ENCODE measurements at regions not wholly inside any gene's neighbourhood (a gene's known extent, or its start where the extent isn't known, plus 50 kb on each side); places are given as distances from the start of the nearest gene placed in this dataset.
"Not testable (repeated sequence)": the region's sequence is repeated elsewhere in the genome, so short reads cannot be mapped to it uniquely, and the experiment has no call there.

DNA sequence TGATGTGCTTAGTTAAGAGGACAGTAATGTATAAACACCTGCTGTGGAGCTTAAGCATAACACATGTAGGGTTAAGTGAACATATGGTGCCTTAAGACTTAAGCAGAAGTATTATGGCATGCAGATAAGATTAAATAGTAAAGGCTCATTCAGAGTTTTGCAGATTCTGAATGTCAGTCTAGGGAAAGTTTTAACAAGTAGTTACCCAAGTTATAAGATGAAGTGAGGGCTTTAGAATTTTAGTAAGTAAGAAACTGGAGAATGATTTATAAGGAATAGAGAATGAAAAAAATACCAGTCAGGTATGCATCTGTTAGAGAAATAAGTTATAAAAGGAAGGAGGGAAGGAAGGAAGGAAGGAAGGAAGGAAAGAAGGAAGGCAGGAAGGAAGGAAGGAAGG, 902.1 kb downstream of the TRAM1L1 start:
- Histone ChIP-seq H3K27me3 (ENCODE audit: control insufficient read depth in 1 of 2, insufficient read depth in 2 of 2, low read length in 2 of 2) (no peaks in the 10 kb centered on the region), H3K4me1 (ENCODE audit: insufficient read depth, low read length) (no peaks in the 10 kb centered on the region), H3K27ac (ENCODE audit: low read depth in 1 of 2, low read length in 2 of 2) (no peak overlapping the region), H3K36me3 (ENCODE audit: insufficient read depth, low read length) (no peaks in the 10 kb centered on the region), H3K9me3 (ENCODE audit: control insufficient read depth in 1 of 2, insufficient read depth in 1 of 2, low read length in 2 of 2) (no peaks in the 10 kb centered on the region), H3K4me3 (ENCODE audit: low read length) (no peak overlapping the region)
- H3K27ac Mint-ChIP-seq, result no peak overlapping the region
- intact Hi-C loops (cut with DNase I, micrococcal nuclease), result no loop called here
- ChIA-PET CTCF (no interaction called here), POLR2A (no interaction called here)
- no peaks in the 10 kb centered on the region for H3K36me3 Mint-ChIP-seq (ENCODE audit: low read depth)
- no peak for DNase-seq
- no peak for ATAC-seq (ENCODE audit: poor library complexity)
- H3K4me1 Mint-ChIP-seq (ENCODE audit: low read depth), result no peaks in the 10 kb centered on the region
- no peak for TF ChIP-seq CTCF (IDR thresholded peaks at IDR 0.05)
- no peaks in the 10 kb centered on the region for H3K9me3 Mint-ChIP-seq
- H3K27me3 Mint-ChIP-seq, result no peaks in the 10 kb centered on the region
- no peak overlapping the region for H3K4me3 Mint-ChIP-seq

GRCh38 chr4:116180157-116180601, 905.2 kb downstream of the TRAM1L1 start:
- Histone ChIP-seq H3K27ac (ENCODE audit: low read depth in 1 of 2, low read length in 2 of 2) (no peak overlapping the region), H3K36me3 (ENCODE audit: insufficient read depth, low read length) (no peaks in the 10 kb centered on the region), H3K4me3 (ENCODE audit: low read length) (no peak overlapping the region), H3K4me1 (ENCODE audit: insufficient read depth, low read length) (no peaks in the 10 kb centered on the region), H3K9me3 (ENCODE audit: control insufficient read depth in 1 of 2, insufficient read depth in 1 of 2, low read length in 2 of 2) (no peaks in the 10 kb centered on the region), H3K27me3 (ENCODE audit: control insufficient read depth in 1 of 2, insufficient read depth in 2 of 2, low read length in 2 of 2) (no peaks in the 10 kb centered on the region)
- intact Hi-C loops (cut with DNase I, micrococcal nuclease), result no loop called here
- Mint-ChIP-seq H3K27ac (no peak overlapping the region), H3K4me1 (ENCODE audit: low read depth) (no peaks in the 10 kb centered on the region), H3K36me3 (ENCODE audit: low read depth) (no peaks in the 10 kb centered on the region), H3K4me3 (no peak overlapping the region), H3K27me3 (no peaks in the 10 kb centered on the region), H3K9me3 (no peaks in the 10 kb centered on the region)
- ChIA-PET POLR2A (no interaction called here), CTCF (no interaction called here)
- ATAC-seq (ENCODE audit: poor library complexity) (no peak), DNase-seq (no peak)
- TF ChIP-seq CTCF (IDR thresholded peaks at IDR 0.05), result no peak

DNA sequence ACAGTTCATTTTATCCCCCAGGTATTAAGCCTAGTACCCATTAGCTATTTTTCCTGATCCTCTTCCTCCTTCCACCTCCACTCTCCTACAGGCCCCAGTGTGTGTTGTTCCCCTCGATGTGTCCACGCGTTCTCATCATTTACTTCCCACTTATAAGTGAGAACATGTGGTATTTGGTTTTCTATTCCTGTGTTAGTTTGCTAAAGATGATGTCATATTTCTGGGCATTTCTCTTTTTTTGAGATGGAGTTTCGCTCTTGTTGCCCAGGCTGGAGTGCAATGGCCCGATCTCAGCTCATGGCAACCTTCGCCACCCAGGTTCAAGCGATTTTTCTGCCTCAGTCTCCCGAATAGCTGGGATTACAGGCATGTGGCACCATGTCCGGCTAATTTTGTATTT, 934.0 kb downstream of the TRAM1L1 start:
- H3K36me3 ChIP-seq (ENCODE audit: insufficient read depth, low read length); H3K36me3 Mint-ChIP-seq (ENCODE audit: low read depth); H3K27ac Mint-ChIP-seq; H3K27me3 ChIP-seq (ENCODE audit: control insufficient read depth in 1 of 2, insufficient read depth in 2 of 2, low read length in 2 of 2); H3K27ac ChIP-seq (ENCODE audit: low read depth in 1 of 2, low read length in 2 of 2); H3K4me1 ChIP-seq (ENCODE audit: insufficient read depth, low read length); H3K9me3 Mint-ChIP-seq; POLR2A ChIA-PET; H3K4me1 Mint-ChIP-seq (ENCODE audit: low read depth); CTCF ChIA-PET; H3K4me3 Mint-ChIP-seq; H3K27me3 Mint-ChIP-seq; H3K9me3 ChIP-seq (ENCODE audit: control insufficient read depth in 1 of 2, insufficient read depth in 1 of 2, low read length in 2 of 2); DNase-seq; H3K4me3 ChIP-seq (ENCODE audit: low read length); ATAC-seq (ENCODE audit: poor library complexity); intact Hi-C loops (cut with DNase I, micrococcal nuclease): not testable (repeated sequence)

DNA sequence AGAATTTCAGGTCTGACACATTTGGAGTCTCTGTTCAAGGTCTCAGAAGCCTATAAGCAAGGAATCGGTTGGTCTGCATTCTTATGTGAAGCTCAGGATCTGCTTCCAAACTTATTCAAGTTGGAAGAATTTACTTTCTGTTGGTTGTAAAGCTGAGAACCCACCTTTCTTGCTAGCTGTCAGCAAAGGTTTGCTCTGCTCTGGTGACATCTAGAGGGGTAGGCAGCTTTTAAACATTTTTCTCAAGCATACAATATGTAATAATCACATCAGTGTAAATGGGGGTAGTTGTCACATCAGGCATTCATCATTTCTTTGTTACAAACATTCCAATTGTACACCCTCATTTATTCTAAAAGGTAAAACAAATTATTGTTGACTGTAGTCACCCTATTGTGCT, 935.2 kb downstream of the TRAM1L1 start:
- H3K4me3 ChIP-seq (ENCODE audit: low read length), result no peak overlapping the region
- ATAC-seq (ENCODE audit: poor library complexity) (no peak), DNase-seq (no peak)
- H3K27me3 ChIP-seq (ENCODE audit: control insufficient read depth in 1 of 2, insufficient read depth in 2 of 2, low read length in 2 of 2), result no peaks in the 10 kb centered on the region
- Mint-ChIP-seq H3K27me3 (no peaks in the 10 kb centered on the region), H3K4me1 (ENCODE audit: low read depth) (no peaks in the 10 kb centered on the region), H3K4me3 (no peak overlapping the region), H3K9me3 (no peaks in the 10 kb centered on the region), H3K27ac (no peak overlapping the region), H3K36me3 (ENCODE audit: low read depth) (no peaks in the 10 kb centered on the region)
- no peaks in the 10 kb centered on the region for H3K36me3 ChIP-seq (ENCODE audit: insufficient read depth, low read length)
- no peak overlapping the region for H3K27ac ChIP-seq (ENCODE audit: low read depth in 1 of 2, low read length in 2 of 2)
- TF ChIP-seq CTCF (IDR thresholded peaks at IDR 0.05), result no peak
- intact Hi-C loops (cut with DNase I, micrococcal nuclease), result no loop called here
- no peaks in the 10 kb centered on the region for H3K4me1 ChIP-seq (ENCODE audit: insufficient read depth, low read length)
- POLR2A ChIA-PET, result no interaction called here
- peaks cover 0 to 4% of the 10 kb centered on the region in 2 experiments for H3K9me3 ChIP-seq (ENCODE audit: control insufficient read depth in 1 of 2, insufficient read depth in 1 of 2, low read length in 2 of 2)
- CTCF ChIA-PET, result no interaction called here
